SK-N-SH treated with all-trans-retinoic acid at 6 μM for 48 hours (cell line): ENCODE measurements at regions not wholly inside any gene's neighbourhood (a gene's known extent, or its start where the extent isn't known, plus 50 kb on each side); places are given as distances from the start of the nearest gene placed in this dataset.

Source experiments
- ATAC-seq: fragments of 200-7000 bp; cut with Tn5 transposase; 3 replicates; pipeline ENCODE4 v1.9.1; 2020; ENCODE audit warnings: mild to moderate bottlenecking, moderate library complexity
- ARNTL ChIP-seq: fragments of 450-650 bp; formaldehyde crosslinking; IDR thresholded peaks from 2 replicates; pipeline ENCODE4 v1.5.0; 2020; ENCODE audit warnings: low read depth, mild to moderate bottlenecking, moderate library complexity, borderline replicate concordance
- BACH2 ChIP-seq: fragments of 250-450 bp; sonication (Bioruptor Pico); IDR thresholded peaks from 2 replicates; pipeline ENCODE4 v1.9.0; 2021; ENCODE audit warnings: mild to moderate bottlenecking, borderline replicate concordance
- CREB5 ChIP-seq: fragments of 250-450 bp; sonication (Bioruptor Pico); IDR thresholded peaks from 2 replicates; pipeline ENCODE4 v1.5.1; 2020; ENCODE audit warnings: low read depth, mild to moderate bottlenecking, moderate library complexity
- CSDC2 ChIP-seq: fragments of 250-450 bp; sonication (Bioruptor Pico); IDR thresholded peaks from 2 replicates; pipeline ENCODE4 v1.5.0; 2020; ENCODE audit warnings: mild to moderate bottlenecking, moderate library complexity
- ESRRG ChIP-seq: fragments of 250-450 bp; sonication (Bioruptor Pico); IDR thresholded peaks from 2 replicates; pipeline ENCODE4 v1.6.1; 2021; ENCODE audit warnings: mild to moderate bottlenecking
- ISL1 ChIP-seq: fragments of 250-450 bp; sonication (Bioruptor Pico); IDR thresholded peaks from 2 replicates; pipeline ENCODE4 v2.1.2; 2022; ENCODE audit warnings: mild to moderate bottlenecking, moderate library complexity
- OSR1 ChIP-seq: fragments of 250-450 bp; sonication (Bioruptor Pico); IDR thresholded peaks from 2 replicates; pipeline ENCODE4 v1.8.0; 2022; ENCODE audit warnings: moderate library complexity, mild to moderate bottlenecking, inconsistent platforms
- PATZ1 ChIP-seq: fragments of 250-450 bp; sonication (Bioruptor Pico); IDR thresholded peaks from 2 replicates; pipeline ENCODE4 v1.8.0; 2020; ENCODE audit warnings: mild to moderate bottlenecking, moderate library complexity, borderline replicate concordance
- RARB ChIP-seq: fragments of 250-450 bp; sonication (Bioruptor Pico); IDR thresholded peaks from 2 replicates; pipeline ENCODE4 v1.8.0; 2021; ENCODE audit warnings: mild to moderate bottlenecking, moderate library complexity
- SNAI2 ChIP-seq: fragments of 250-450 bp; sonication (Bioruptor Pico); IDR thresholded peaks from 2 replicates; pipeline ENCODE4 v1.5.0; 2020; ENCODE audit warnings: mild to moderate bottlenecking, moderate library complexity
- TCF4 ChIP-seq: fragments of 250-450 bp; sonication (Bioruptor Pico); IDR thresholded peaks from 2 replicates; pipeline ENCODE4 v1.8.0; 2021; ENCODE audit warnings: mild to moderate bottlenecking, moderate library complexity, borderline replicate concordance
- TOX ChIP-seq: fragments of 250-450 bp; sonication (Bioruptor Pico); IDR thresholded peaks from 2 replicates; pipeline ENCODE4 v1.8.0; 2021; ENCODE audit warnings: mild to moderate bottlenecking, moderate library complexity, borderline replicate concordance
- TSHZ2 ChIP-seq: fragments of 250-450 bp; sonication (Bioruptor Pico); IDR thresholded peaks from 2 replicates; pipeline ENCODE4 v1.5.0; 2020; ENCODE audit warnings: mild to moderate bottlenecking, moderate library complexity
- ZC3H10 ChIP-seq: fragments of 250-450 bp; sonication (Bioruptor Pico); IDR thresholded peaks from 2 replicates; pipeline ENCODE4 v1.5.1; 2021; ENCODE audit warnings: mild to moderate bottlenecking, moderate library complexity
- ZFP3 ChIP-seq: fragments of 250-450 bp; sonication (Bioruptor Pico); IDR thresholded peaks from 2 replicates; pipeline ENCODE4 v1.5.0; 2020; ENCODE audit warnings: mild to moderate bottlenecking, moderate library complexity
- ZFP30 ChIP-seq: fragments of 450-650 bp; formaldehyde crosslinking; IDR thresholded peaks from 2 replicates; pipeline ENCODE4 v1.5.0; 2022; ENCODE audit warnings: mild to moderate bottlenecking, moderate library complexity
- ZNF565 ChIP-seq: fragments of 450-650 bp; formaldehyde crosslinking; conservative IDR thresholded peaks from 2 replicates; pipeline ENCODE4 v1.5.0; 2020; ENCODE audit warnings: low read depth, mild to moderate bottlenecking, moderate library complexity
- ZNF70 ChIP-seq: fragments of 450-650 bp; formaldehyde crosslinking; IDR thresholded peaks from 2 replicates; pipeline ENCODE4 v1.5.0; 2020; ENCODE audit warnings: mild to moderate bottlenecking, moderate library complexity
- ZNF8 ChIP-seq: fragments of 450-650 bp; formaldehyde crosslinking; IDR thresholded peaks from 2 replicates; pipeline ENCODE4 v1.5.0; 2020; ENCODE audit warnings: mild to moderate bottlenecking, moderate library complexity
- TF ChIP-seq, protein P1 (sequence below): fragments of 250-450 bp; sonication (Bioruptor Pico); IDR thresholded peaks from 2 replicates; pipeline ENCODE4 v1.8.0; 2021; ENCODE audit warnings: low read depth, mild to moderate bottlenecking, moderate library complexity, borderline replicate concordance
- TF ChIP-seq, protein P2 (sequence below): fragments of 250-450 bp; sonication (Bioruptor Pico); IDR thresholded peaks from 2 replicates; pipeline ENCODE4 v1.5.1; 2021; ENCODE audit warnings: mild to moderate bottlenecking, moderate library complexity

DNA sequence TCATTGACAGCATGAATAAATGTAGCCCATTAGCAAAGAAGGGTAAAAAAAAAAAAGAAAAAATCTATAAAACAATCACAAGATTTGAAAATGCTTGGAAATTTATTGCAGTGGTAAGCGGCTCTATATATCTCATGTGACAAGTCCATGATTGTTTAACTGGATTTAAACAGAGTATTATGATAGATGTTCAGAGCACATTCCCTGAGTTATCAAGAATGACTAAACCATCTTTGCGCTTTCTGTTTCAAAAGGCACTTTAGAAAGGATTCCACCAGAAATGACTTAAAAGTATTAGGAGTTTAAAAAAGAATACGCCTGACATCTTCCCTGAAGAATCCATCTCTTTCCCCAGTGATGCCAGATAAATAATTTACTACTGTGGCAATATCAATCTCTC, 409.5 kb upstream of the UBE2E3 start:
- no peak for TF ChIP-seq TOX (CRISPR knock-in tag)
- TF ChIP-seq ISL1 (CRISPR knock-in tag), result peak; percentile 82
- ATAC-seq, result no peak

- no peak for ATAC-seq
- TF ChIP-seq ESRRG (CRISPR knock-in tag) (no peak), ZNF8 (CRISPR knock-in tag) (no peak), CREB5 (CRISPR knock-in tag) (no peak), ZNF565 (CRISPR knock-in tag) (no peak), ZFP3 (CRISPR knock-in tag) (no peak), ISL1 (CRISPR knock-in tag) (no peak), ZNF70 (CRISPR knock-in tag) (no peak), BACH2 (no peak), ZFP30 (CRISPR knock-in tag) (no peak), SNAI2 (CRISPR knock-in tag) (no peak), RARB (CRISPR knock-in tag) (no peak), TOX (CRISPR knock-in tag) (no peak), PATZ1 (CRISPR knock-in tag) (no peak), TSHZ2 (CRISPR knock-in tag) (no peak), CSDC2 (CRISPR knock-in tag) (no peak), ARNTL (CRISPR knock-in tag) (no peak), OSR1 (no peak)
- TF ChIP-seq, protein P1, sequence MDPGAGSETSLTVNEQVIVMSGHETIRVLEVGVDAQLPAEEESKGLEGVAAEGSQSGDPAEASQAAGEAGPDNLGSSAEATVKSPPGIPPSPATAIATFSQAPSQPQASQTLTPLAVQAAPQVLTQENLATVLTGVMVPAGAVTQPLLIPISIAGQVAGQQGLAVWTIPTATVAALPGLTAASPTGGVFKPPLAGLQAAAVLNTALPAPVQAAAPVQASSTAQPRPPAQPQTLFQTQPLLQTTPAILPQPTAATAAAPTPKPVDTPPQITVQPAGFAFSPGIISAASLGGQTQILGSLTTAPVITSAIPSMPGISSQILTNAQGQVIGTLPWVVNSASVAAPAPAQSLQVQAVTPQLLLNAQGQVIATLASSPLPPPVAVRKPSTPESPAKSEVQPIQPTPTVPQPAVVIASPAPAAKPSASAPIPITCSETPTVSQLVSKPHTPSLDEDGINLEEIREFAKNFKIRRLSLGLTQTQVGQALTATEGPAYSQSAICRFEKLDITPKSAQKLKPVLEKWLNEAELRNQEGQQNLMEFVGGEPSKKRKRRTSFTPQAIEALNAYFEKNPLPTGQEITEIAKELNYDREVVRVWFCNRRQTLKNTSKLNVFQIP (CRISPR knock-in tag), result no peak
- TF ChIP-seq, all 23 proteins: peak for 0
Measured at GRCh38 chr2:180564051-180564450, 416.4 kb upstream of the UBE2E3 start.

DNA sequence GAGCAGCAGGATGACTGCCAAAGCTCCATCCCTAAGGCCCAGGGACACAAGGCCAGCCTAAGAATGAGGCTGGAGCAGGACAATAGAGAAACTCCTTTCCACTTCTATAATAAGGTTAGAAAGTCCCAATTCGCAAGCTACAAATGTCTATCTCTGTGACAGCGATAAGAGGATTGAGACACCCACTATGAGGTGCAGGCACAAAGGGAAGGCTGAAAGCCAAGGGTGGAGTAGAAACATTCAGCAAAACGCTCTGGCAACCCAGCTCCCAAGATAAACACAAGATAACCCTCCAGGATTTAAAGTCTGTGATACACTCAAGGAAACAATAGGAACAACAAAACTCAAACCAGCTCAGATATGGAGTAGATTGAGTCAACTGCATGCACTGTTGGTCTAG, 418.0 kb upstream of the UBE2E3 start:
- ATAC-seq, result no peak

More for the DNA sequence above, 418.0 kb upstream of the UBE2E3 start:
- TF ChIP-seq TCF4 (CRISPR knock-in tag) (no peak), ZFP30 (CRISPR knock-in tag) (no peak), ISL1 (CRISPR knock-in tag) (no peak), ZC3H10 (no peak), RARB (CRISPR knock-in tag) (no peak), ESRRG (CRISPR knock-in tag) (no peak), SNAI2 (CRISPR knock-in tag) (no peak), ZNF70 (CRISPR knock-in tag) (no peak), ZNF565 (CRISPR knock-in tag) (no peak), CSDC2 (CRISPR knock-in tag) (no peak), CREB5 (CRISPR knock-in tag) (no peak), OSR1 (no peak)
- TF ChIP-seq, protein P2, sequence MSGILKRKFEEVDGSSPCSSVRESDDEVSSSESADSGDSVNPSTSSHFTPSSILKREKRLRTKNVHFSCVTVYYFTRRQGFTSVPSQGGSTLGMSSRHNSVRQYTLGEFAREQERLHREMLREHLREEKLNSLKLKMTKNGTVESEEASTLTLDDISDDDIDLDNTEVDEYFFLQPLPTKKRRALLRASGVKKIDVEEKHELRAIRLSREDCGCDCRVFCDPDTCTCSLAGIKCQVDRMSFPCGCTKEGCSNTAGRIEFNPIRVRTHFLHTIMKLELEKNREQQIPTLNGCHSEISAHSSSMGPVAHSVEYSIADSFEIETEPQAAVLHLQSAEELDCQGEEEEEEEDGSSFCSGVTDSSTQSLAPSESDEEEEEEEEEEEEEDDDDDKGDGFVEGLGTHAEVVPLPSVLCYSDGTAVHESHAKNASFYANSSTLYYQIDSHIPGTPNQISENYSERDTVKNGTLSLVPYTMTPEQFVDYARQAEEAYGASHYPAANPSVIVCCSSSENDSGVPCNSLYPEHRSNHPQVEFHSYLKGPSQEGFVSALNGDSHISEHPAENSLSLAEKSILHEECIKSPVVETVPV, result no peak
